ENCODE measurements at regions not wholly inside any gene's neighbourhood (a gene's known extent, or its start where the extent isn't known, plus 50 kb on each side); places are given as distances from the start of the nearest gene placed in this dataset.

GRCh38 chr11:97637701-97638100 is 1247.9 kb downstream of the JRKL start:
- H3K36me3 ChIP-seq, result no peaks in the 10 kb centered on the region
- no peaks in the 10 kb centered on the region for H3K9me3 ChIP-seq
- TF ChIP-seq CTCF (IDR thresholded peaks at IDR 0.05), result no peak
- H3K4me1 ChIP-seq, result no peaks in the 10 kb centered on the region
- no peak overlapping the region for H3K27ac ChIP-seq
- DNase-seq (no peak), ATAC-seq (no peak)
- H3K27me3 ChIP-seq (ENCODE audit: low read depth), result no peaks in the 10 kb centered on the region
- intact Hi-C loops (cut with DNase I), result no loop called here
- H3K4me3 ChIP-seq, result no peak overlapping the region

DNA sequence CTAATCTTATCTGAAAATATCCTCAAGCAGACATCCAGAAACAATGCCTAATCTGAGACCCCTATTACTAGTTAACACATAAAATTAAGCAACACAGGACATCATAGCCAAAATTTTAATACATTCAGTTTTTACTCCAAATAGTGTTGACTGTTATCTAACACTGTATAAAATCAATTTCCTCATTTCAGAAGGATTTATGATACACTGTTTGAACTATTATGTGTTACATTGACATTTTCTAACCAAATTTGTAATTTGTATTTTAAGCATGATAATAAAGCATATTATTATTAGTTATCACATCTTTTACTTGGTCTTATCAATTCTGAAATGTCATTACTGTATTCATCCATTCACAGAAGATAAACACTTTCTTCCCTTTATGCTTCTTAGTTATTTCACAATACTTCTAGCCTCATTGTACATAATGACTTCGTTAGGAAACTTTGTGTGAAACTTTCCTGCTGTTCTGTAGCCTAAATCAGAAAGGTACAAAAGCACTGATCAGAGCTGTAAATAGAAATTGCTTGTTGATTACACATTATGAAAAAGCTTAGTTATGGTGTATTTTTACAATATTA is 1248.9 kb downstream of the JRKL start:
- DNase-seq, result no peak
- no peak for ATAC-seq
- intact Hi-C loops (cut with DNase I), result no loop called here
- Histone ChIP-seq H3K27me3 (ENCODE audit: low read depth) (no peaks in the 10 kb centered on the region), H3K9me3 (no peaks in the 10 kb centered on the region), H3K27ac (no peak overlapping the region), H3K4me1 (no peaks in the 10 kb centered on the region), H3K4me3 (no peak overlapping the region), H3K36me3 (no peaks in the 10 kb centered on the region)
- TF ChIP-seq CTCF (IDR thresholded peaks at IDR 0.05), result no peak

DNA sequence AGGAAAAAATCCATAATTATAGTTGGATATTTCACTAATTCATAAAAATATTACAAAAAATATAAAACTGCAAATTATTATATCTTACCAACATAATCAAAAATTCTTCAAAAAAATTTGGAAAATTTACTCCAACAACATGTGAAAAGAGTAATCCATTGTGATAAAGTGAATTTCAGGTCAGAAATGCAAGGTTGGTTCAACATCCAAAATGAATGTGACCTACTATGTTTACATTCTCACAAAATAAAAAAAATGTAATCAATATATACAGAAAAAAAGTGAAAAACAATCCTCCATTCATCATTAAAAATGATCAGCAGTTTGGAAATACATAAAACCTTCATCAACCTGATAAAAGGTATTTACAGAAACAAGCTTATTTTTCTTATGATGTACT is 1252.2 kb downstream of the JRKL start:
- no peak for TF ChIP-seq CTCF (IDR thresholded peaks at IDR 0.05)
- H3K27ac ChIP-seq, result no peak overlapping the region
- no peak for ATAC-seq
- no peaks in the 10 kb centered on the region for H3K9me3 ChIP-seq
- H3K4me1 ChIP-seq, result no peaks in the 10 kb centered on the region
- no peak overlapping the region for H3K4me3 ChIP-seq
- no peaks in the 10 kb centered on the region for H3K36me3 ChIP-seq
- no peak for DNase-seq
- no peaks in the 10 kb centered on the region for H3K27me3 ChIP-seq (ENCODE audit: low read depth)
- intact Hi-C loops (cut with DNase I), result no loop called here

DNA sequence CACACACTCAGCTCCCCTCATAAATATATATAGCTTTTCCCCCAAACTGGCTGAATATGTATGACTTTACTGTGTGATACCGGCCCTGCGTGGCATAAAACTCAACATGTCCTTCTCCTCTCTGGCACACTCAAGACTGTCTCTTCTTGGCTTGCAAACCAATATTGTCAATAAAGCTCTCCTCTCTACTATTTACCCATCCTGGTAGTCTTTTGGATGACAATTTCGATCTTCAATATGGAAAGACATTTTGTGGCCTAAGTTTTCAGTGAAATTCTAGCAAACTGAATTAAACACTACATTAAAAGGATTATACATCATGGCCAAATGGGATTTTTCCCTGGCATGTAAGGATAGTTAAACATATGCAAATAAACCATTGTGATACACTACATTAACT is 1255.9 kb downstream of the JRKL start:
- TF ChIP-seq CTCF (IDR thresholded peaks at IDR 0.05), result no peak
- intact Hi-C loops (cut with DNase I), result no loop called here
- H3K36me3 ChIP-seq, result no peaks in the 10 kb centered on the region

GRCh38 chr11:97656356-97656755 is 1266.5 kb downstream of the JRKL start:
- Histone ChIP-seq H3K4me1 (no peaks in the 10 kb centered on the region), H3K27me3 (ENCODE audit: low read depth) (no peaks in the 10 kb centered on the region), H3K4me3 (no peak overlapping the region), H3K9me3 (no peaks in the 10 kb centered on the region), H3K36me3 (no peaks in the 10 kb centered on the region), H3K27ac (no peak overlapping the region)
- intact Hi-C loops (cut with DNase I), result no loop called here
- TF ChIP-seq CTCF (IDR thresholded peaks at IDR 0.05), result no peak
- ATAC-seq, result no peak
- DNase-seq, result no peak

More for the DNA sequence above, 1255.9 kb downstream of the JRKL start:
- DNase-seq (no peak), ATAC-seq (no peak)
- H3K27me3 ChIP-seq (ENCODE audit: low read depth), result no peaks in the 10 kb centered on the region
- H3K4me1 ChIP-seq, result no peaks in the 10 kb centered on the region
- no peak overlapping the region for H3K27ac ChIP-seq
- no peaks in the 10 kb centered on the region for H3K9me3 ChIP-seq
- no peak overlapping the region for H3K4me3 ChIP-seq

- Histone ChIP-seq H3K9me3 (no peaks in the 10 kb centered on the region), H3K36me3 (no peaks in the 10 kb centered on the region), H3K4me3 (no peak overlapping the region), H3K4me1 (no peaks in the 10 kb centered on the region), H3K27ac (no peak overlapping the region), H3K27me3 (ENCODE audit: low read depth) (no peaks in the 10 kb centered on the region)
- TF ChIP-seq CTCF (IDR thresholded peaks at IDR 0.05), result no peak
- no peak for DNase-seq
- intact Hi-C loops (cut with DNase I), result no loop called here
- no peak for ATAC-seq
Measured at GRCh38 chr11:97657852-97658251, 1268.0 kb downstream of the JRKL start.
